ENCODE measurements at regions not wholly inside any gene's neighbourhood (a gene's known extent, or its start where the extent isn't known, plus 50 kb on each side); places are given as distances from the start of the nearest gene placed in this dataset.

- Histone ChIP-seq H3K4me3 (ENCODE audit: low read depth in 2 of 2, low read length in 1 of 2) (no peak overlapping the region), H3K9ac (no peak overlapping the region), H3K27ac (ENCODE audit: low read depth in 2 of 2, low read length in 1 of 2) (no peak overlapping the region), H3K4me1 (ENCODE audit: control insufficient read depth in 1 of 2, insufficient read depth in 2 of 2, low read depth in 1 of 2, low read length in 1 of 2) (no peaks in the 10 kb centered on the region), H3K79me2 (ENCODE audit: insufficient read depth) (no peaks in the 10 kb centered on the region), H3K4me2 (no peak overlapping the region), H3K9me2 (peaks cover 3% of the 10 kb centered on the region; the same call in 1 of the 2 replicates), H2AFZ (ENCODE audit: low read depth) (no peak overlapping the region), H3F3A (replicated peaks; ENCODE audit: insufficient read depth) (no peaks in the 10 kb centered on the region), H3K27me3 (ENCODE audit: insufficient read depth) (no peaks in the 10 kb centered on the region), H3K9me3 (no peaks in the 10 kb centered on the region), H3K36me3 (replicated peaks in 1 of 2; ENCODE audit: control insufficient read depth in 1 of 2, insufficient read depth in 2 of 2, low read length in 1 of 2) (no peaks in the 10 kb centered on the region), H4K20me1 (ENCODE audit: insufficient read depth) (no peaks in the 10 kb centered on the region)
- 17% methylated on average over 3 of the region's 3 CpGs for WGBS (ENCODE audit: low lambda C conversion rate)
- POLR2A ChIA-PET = no interaction called here
- TF ChIP-seq, protein P1, sequence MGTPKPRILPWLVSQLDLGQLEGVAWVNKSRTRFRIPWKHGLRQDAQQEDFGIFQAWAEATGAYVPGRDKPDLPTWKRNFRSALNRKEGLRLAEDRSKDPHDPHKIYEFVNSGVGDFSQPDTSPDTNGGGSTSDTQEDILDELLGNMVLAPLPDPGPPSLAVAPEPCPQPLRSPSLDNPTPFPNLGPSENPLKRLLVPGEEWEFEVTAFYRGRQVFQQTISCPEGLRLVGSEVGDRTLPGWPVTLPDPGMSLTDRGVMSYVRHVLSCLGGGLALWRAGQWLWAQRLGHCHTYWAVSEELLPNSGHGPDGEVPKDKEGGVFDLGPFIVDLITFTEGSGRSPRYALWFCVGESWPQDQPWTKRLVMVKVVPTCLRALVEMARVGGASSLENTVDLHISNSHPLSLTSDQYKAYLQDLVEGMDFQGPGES (IDR thresholded peaks at IDR 0.05; ENCODE audit: low read depth, low read length) = no peak
- TF ChIP-seq EZH2phosphoT487 (IDR thresholded peaks at IDR 0.05; ENCODE audit: borderline replicate concordance, low read depth) (no peak), NRF1 (IDR thresholded peaks at IDR 0.05; ENCODE audit: low read depth, low read length) (no peak), RFX5 (IDR thresholded peaks at IDR 0.05; ENCODE audit: low read length) (no peak), TCF12 (IDR thresholded peaks at IDR 0.05) (no peak), MXI1 (IDR thresholded peaks at IDR 0.05; ENCODE audit: low read depth, low read length) (no peak), GATA2 (CRISPR knock-in tag; IDR thresholded peaks at IDR 0.05) (no peak), FOXM1 (IDR thresholded peaks at IDR 0.05; ENCODE audit: low read depth) (no peak), YY1 (IDR thresholded peaks at IDR 0.05; ENCODE audit: low read depth) (no peak), FOXJ3 (CRISPR knock-in tag; IDR thresholded peaks at IDR 0.05) (no peak), MEF2A (IDR thresholded peaks at IDR 0.05; ENCODE audit: borderline replicate concordance, low read depth) (no peak), RXRA (IDR thresholded peaks at IDR 0.05; ENCODE audit: borderline replicate concordance, low read depth) (no peak), TEAD4 (IDR thresholded peaks at IDR 0.05; ENCODE audit: borderline replicate concordance, insufficient read depth) (no peak), TAF1 (IDR thresholded peaks at IDR 0.05; ENCODE audit: borderline replicate concordance, low read depth, low read length) (no peak)
- TF ChIP-seq, protein P2, sequence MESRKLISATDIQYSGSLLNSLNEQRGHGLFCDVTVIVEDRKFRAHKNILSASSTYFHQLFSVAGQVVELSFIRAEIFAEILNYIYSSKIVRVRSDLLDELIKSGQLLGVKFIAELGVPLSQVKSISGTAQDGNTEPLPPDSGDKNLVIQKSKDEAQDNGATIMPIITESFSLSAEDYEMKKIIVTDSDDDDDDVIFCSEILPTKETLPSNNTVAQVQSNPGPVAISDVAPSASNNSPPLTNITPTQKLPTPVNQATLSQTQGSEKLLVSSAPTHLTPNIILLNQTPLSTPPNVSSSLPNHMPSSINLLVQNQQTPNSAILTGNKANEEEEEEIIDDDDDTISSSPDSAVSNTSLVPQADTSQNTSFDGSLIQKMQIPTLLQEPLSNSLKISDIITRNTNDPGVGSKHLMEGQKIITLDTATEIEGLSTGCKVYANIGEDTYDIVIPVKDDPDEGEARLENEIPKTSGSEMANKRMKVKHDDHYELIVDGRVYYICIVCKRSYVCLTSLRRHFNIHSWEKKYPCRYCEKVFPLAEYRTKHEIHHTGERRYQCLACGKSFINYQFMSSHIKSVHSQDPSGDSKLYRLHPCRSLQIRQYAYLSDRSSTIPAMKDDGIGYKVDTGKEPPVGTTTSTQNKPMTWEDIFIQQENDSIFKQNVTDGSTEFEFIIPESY (IDR thresholded peaks at IDR 0.05; ENCODE audit: borderline replicate concordance, low read depth) = no peak
- no peak for DNase-seq
- CTCF ChIA-PET = no interaction called here
These were observed 109.1 kb upstream of the TRPC7 start for GRCh38 chr5:136474466-136474865.

GRCh38 chr5:136467632-136468031, 102.3 kb upstream of the TRPC7 start:
- Histone ChIP-seq H3K27ac (ENCODE audit: low read depth in 2 of 2, low read length in 1 of 2) (no peak overlapping the region), H3K9me3 (no peaks in the 10 kb centered on the region), H3K36me3 (replicated peaks in 1 of 2; ENCODE audit: control insufficient read depth in 1 of 2, insufficient read depth in 2 of 2, low read length in 1 of 2) (no peaks in the 10 kb centered on the region), H3K4me3 (ENCODE audit: low read depth in 2 of 2, low read length in 1 of 2) (no peak overlapping the region), H4K20me1 (ENCODE audit: insufficient read depth) (no peaks in the 10 kb centered on the region), H3K9me2 (no peaks in the 10 kb centered on the region), H3K4me1 (ENCODE audit: control insufficient read depth in 1 of 2, insufficient read depth in 2 of 2, low read depth in 1 of 2, low read length in 1 of 2) (no peaks in the 10 kb centered on the region), H3K4me2 (no peak overlapping the region), H2AFZ (ENCODE audit: low read depth) (no peak overlapping the region), H3K9ac (no peak overlapping the region), H3K79me2 (ENCODE audit: insufficient read depth) (no peaks in the 10 kb centered on the region), H3F3A (replicated peaks; ENCODE audit: insufficient read depth) (no peaks in the 10 kb centered on the region), H3K27me3 (ENCODE audit: insufficient read depth) (no peaks in the 10 kb centered on the region)
- POLR2A ChIA-PET = no interaction called here
- CTCF ChIA-PET = no interaction called here
- TF ChIP-seq, protein P3, sequence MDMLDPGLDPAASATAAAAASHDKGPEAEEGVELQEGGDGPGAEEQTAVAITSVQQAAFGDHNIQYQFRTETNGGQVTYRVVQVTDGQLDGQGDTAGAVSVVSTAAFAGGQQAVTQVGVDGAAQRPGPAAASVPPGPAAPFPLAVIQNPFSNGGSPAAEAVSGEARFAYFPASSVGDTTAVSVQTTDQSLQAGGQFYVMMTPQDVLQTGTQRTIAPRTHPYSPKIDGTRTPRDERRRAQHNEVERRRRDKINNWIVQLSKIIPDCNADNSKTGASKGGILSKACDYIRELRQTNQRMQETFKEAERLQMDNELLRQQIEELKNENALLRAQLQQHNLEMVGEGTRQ (IDR thresholded peaks at IDR 0.05; ENCODE audit: borderline replicate concordance, low read depth, low read length) = no peak
- TF ChIP-seq GATA2 (CRISPR knock-in tag; IDR thresholded peaks at IDR 0.05) = no peak
- TF ChIP-seq NFIC (IDR thresholded peaks at IDR 0.05; ENCODE audit: borderline replicate concordance) = no peak
- TF ChIP-seq EZH2phosphoT487 (IDR thresholded peaks at IDR 0.05; ENCODE audit: borderline replicate concordance, low read depth) = no peak
- TF ChIP-seq FOXJ3 (CRISPR knock-in tag; IDR thresholded peaks at IDR 0.05) = no peak
- no peak for TF ChIP-seq ELF1 (IDR thresholded peaks at IDR 0.05)
- TF ChIP-seq JUND (IDR thresholded peaks at IDR 0.05) = no peak
- TF ChIP-seq FOSL2 (IDR thresholded peaks at IDR 0.05; ENCODE audit: borderline replicate concordance, low read depth) = no peak
- TF ChIP-seq CHD2 (IDR thresholded peaks at IDR 0.05; ENCODE audit: low read length, partially characterized antibody) = no peak
- TF ChIP-seq USF1 (IDR thresholded peaks at IDR 0.05; ENCODE audit: borderline replicate concordance, low read depth) = no peak
- TF ChIP-seq EP300 (IDR thresholded peaks at IDR 0.05; ENCODE audit: borderline replicate concordance in 1 of 2, low read depth in 1 of 2, low read length in 1 of 2) = no peak
- WGBS (ENCODE audit: low lambda C conversion rate) = 20% methylated on average over 1 of the region's 1 CpG
- DNase-seq = no peak

All from SK-N-SH (cell line).